K562 (cell line): ENCODE measurements at regions not wholly inside any gene's neighbourhood (a gene's known extent, or its start where the extent isn't known, plus 50 kb on each side); places are given as distances from the start of the nearest gene placed in this dataset.

Experiments used
- ATAC-seq: fragments of 200-7000 bp; cut with Tn5 transposase; 3 replicates; pipeline ENCODE4 v1.9.1; 2020; ENCODE audit warnings: moderate library complexity
- BruUV-seq: library from RNA; stranded (reverse); fragments of 400-500 nt; replicated peaks from 2 replicates; lab custom pipeline; 2021; lab: Mats Ljungman, UMichigan
- CTCF ChIA-PET: fragments of 300-600 bp; formaldehyde crosslinking; extraction: SDS; loops from one replicate; lab custom pipeline; 2021; ENCODE audit warnings: low intra/inter-chr PET ratio; lab: Yijun Ruan, JAX
- POLR2A ChIA-PET: fragments of 300-600, 350-650 bp; sonication (Branson Sonifier 250); formaldehyde crosslinking; extraction: SDS; loops from one replicate; lab custom pipeline; 2021; ENCODE audit warnings: antibody characterized with exemption, inconsistent platforms; lab: Yijun Ruan, JAX
- DNase-seq, 4 experiments: peaks; one replicate each; pipeline versions ENCODE4 v3.0.0 to v3.0.0-alpha.2; 2011 to 2018; ENCODE audit warnings: low spot score in 3 of 4, mixed read lengths in 3 of 4; ENCODE audit errors: extremely low read depth in 1 of 4
- FAIRE-seq: peaks from 2 replicates; lab custom pipeline; 2011; peaks lifted over from hg19 to GRCh38; lab: Jason Lieb, UNC
- H2AFZ ChIP-seq: 2 replicates; pipeline ENCODE4 v1.6.0; 2011; ENCODE audit warnings: low read depth, low read length, control low read depth, inconsistent platforms
- H3K27ac ChIP-seq: fragments of 200-600 bp; 3 replicates; pipeline ENCODE4 v1.8.0; 2011; ENCODE audit warnings: low read depth, mild to moderate bottlenecking, control low read depth, inconsistent platforms, low read length, moderate library complexity, mixed read lengths; ENCODE audit errors: extremely low read depth
- H3K27me3 ChIP-seq, 2 experiments: fragments of 300-600 bp in 1 of 2; 2 replicates in 1 of 2; 3 replicates in 1 of 2; pipeline versions ENCODE4 v1.6.0 to v1.8.0; 2011; ENCODE audit warnings: inconsistent platforms in 2 of 2, low read length in 2 of 2, mild to moderate bottlenecking in 1 of 2, mixed read lengths in 1 of 2, moderate library complexity in 1 of 2; ENCODE audit not compliant: control insufficient read depth in 2 of 2, insufficient read depth in 2 of 2
- H3K36me3 ChIP-seq: fragments of 300-600 bp; 3 replicates; pipeline ENCODE4 v1.8.0; 2011; ENCODE audit warnings: mild to moderate bottlenecking, low read length, inconsistent platforms; ENCODE audit not compliant: control insufficient read depth, insufficient read depth
- H3K4me1 ChIP-seq, 2 experiments: fragments of 200-600 bp in 1 of 2; replicated peaks in 1 of 2; 2 replicates in 1 of 2; 3 replicates in 1 of 2; pipeline versions ENCODE4 v1.5.1 to v1.8.0; 2011; ENCODE audit warnings: inconsistent platforms in 2 of 2, low read length in 2 of 2, mild to moderate bottlenecking in 1 of 2, mixed read lengths in 1 of 2, moderate library complexity in 1 of 2; ENCODE audit not compliant: control insufficient read depth in 2 of 2, insufficient read depth in 2 of 2
- H3K4me2 ChIP-seq: 2 replicates; pipeline ENCODE4 v1.6.1; 2011; ENCODE audit warnings: low read length, control low read depth, inconsistent platforms, mixed read lengths; ENCODE audit not compliant: insufficient read depth
- H3K4me3 ChIP-seq: fragments of 200-600 bp; sonication (generic), shearing (Covaris generic); 2 replicates; pipeline ENCODE4 v1.5.1; 2016; ENCODE audit warnings: control low read depth, inconsistent platforms
- H3K79me2 ChIP-seq: fragments of 200-600 bp; 3 replicates; pipeline ENCODE4 v1.8.0; 2011; ENCODE audit warnings: low read length, inconsistent platforms; ENCODE audit not compliant: control insufficient read depth, insufficient read depth
- H3K9ac ChIP-seq, 2 experiments: 2 replicates each; pipeline versions ENCODE4 v1.6.0 to v1.6.1; 2011; ENCODE audit warnings: low read depth in 2 of 2, low read length in 2 of 2, control low read depth in 1 of 2, inconsistent platforms in 1 of 2, mild to moderate bottlenecking in 1 of 2, mixed read lengths in 1 of 2; ENCODE audit not compliant: insufficient read depth in 1 of 2
- H3K9me1 ChIP-seq: one replicate; pipeline ENCODE4 v1.6.0; 2011; ENCODE audit warnings: inconsistent platforms, mild to moderate bottlenecking, low read length, moderate library complexity; ENCODE audit not compliant: control insufficient read depth, insufficient read depth
- H3K9me3 ChIP-seq: replicated peaks from 2 replicates; pipeline ENCODE4 v1.5.1; 2011; ENCODE audit warnings: low read depth, low read length, inconsistent platforms; ENCODE audit not compliant: control insufficient read depth, insufficient read depth
- H4K20me1 ChIP-seq: replicated peaks from 2 replicates; pipeline ENCODE4 v1.6.1; 2011; ENCODE audit warnings: low read length, inconsistent platforms, mixed read lengths; ENCODE audit not compliant: control insufficient read depth, insufficient read depth
- CEBPB ChIP-seq: fragments of 450-650 bp; IDR thresholded peaks from 2 replicates; pipeline ENCODE4 v1.6.1; 2016; ENCODE audit warnings: missing genetic modification characterization, missing compliant biosample characterization
- HDAC1 ChIP-seq, 2 experiments: fragments of 450-650 bp; IDR thresholded peaks; 2 replicates each; pipeline ENCODE4 v1.6.1; 2016 to 2017; ENCODE audit warnings: inconsistent platforms in 1 of 2, mild to moderate bottlenecking in 1 of 2, moderate library complexity in 1 of 2
- RBM34 ChIP-seq: fragments of 200-400 bp; formaldehyde crosslinking; IDR thresholded peaks from 2 replicates; pipeline ENCODE4 v1.6.1; 2018; ENCODE audit warnings: low read length, borderline replicate concordance; ENCODE audit not compliant: insufficient read depth
- TFAP4 ChIP-seq: sonication (generic); formaldehyde crosslinking; IDR thresholded peaks from 2 replicates; pipeline ENCODE4 v1.8.0; 2022; ENCODE audit warnings: missing genetic modification reagents, mild to moderate bottlenecking, moderate library complexity, borderline replicate concordance
- ZBTB26 ChIP-seq: fragments of 450-650 bp; formaldehyde crosslinking; IDR thresholded peaks from 2 replicates; pipeline ENCODE4 v1.4.0; 2022; ENCODE audit warnings: missing genetic modification characterization
- ZNF232 ChIP-seq: sonication (generic); formaldehyde crosslinking; IDR thresholded peaks from 2 replicates; pipeline ENCODE4 v1.8.0; 2022; ENCODE audit warnings: mild to moderate bottlenecking, missing genetic modification reagents
- ZNF408 ChIP-seq: fragments of 250-450 bp; sonication (Bioruptor Pico); IDR thresholded peaks from 2 replicates; pipeline ENCODE4 v1.4.0; 2020; ENCODE audit warnings: low read depth, mild to moderate bottlenecking, moderate library complexity
- ZZZ3 ChIP-seq: fragments of 450-650 bp; IDR thresholded peaks from 2 replicates; pipeline ENCODE4 v1.6.1; 2016; ENCODE audit warnings: antibody characterized with exemption, mild to moderate bottlenecking, moderate library complexity
- WGBS: fragments of 100-300 bp; shearing (Covaris generic); methylation state at CpG from one replicate; pipeline ENCODE4 v1.1.6; 2016; ENCODE audit warnings: low coverage, mixed read lengths; ENCODE audit not compliant: insufficient coverage; ENCODE audit errors: missing lambda C conversion rate; 5-methylcytosine and 5-hydroxymethylcytosine counted together
- in situ Hi-C: fragments of 300-500 bp; cut with MboI; formaldehyde crosslinking; loops from 4 replicates; pipeline ENCODE4 v1.15.0; 2018; ENCODE audit warnings: inconsistent platforms, mixed read lengths
- intact Hi-C: fragments of 100-400 bp; cut with micrococcal nuclease; formaldehyde crosslinking; loops from 2 replicates; pipeline ENCODE4 v1.14.2; 2022

- H3K9me1 ChIP-seq = no peaks in the 10 kb centered on the region
- no peak for TF ChIP-seq RBM34
- TF ChIP-seq HDAC1 (IDR thresholded peaks at IDR 0.05) = no peak
- no peak for TF ChIP-seq ZNF408
- TF ChIP-seq ZZZ3 = no peak
- no peak for TF ChIP-seq TFAP4 (CRISPR knock-in tag)
- no peak for TF ChIP-seq CEBPB
- no peak for TF ChIP-seq ZNF232
- TF ChIP-seq ZBTB26 = no peak
- no peak overlapping the region for H3K9ac ChIP-seq
- H2AFZ ChIP-seq = no peak overlapping the region
- FAIRE-seq (no peak), ATAC-seq (no peak), DNase-seq (no peak)
- H3K4me2 ChIP-seq = no peak overlapping the region
- H4K20me1 ChIP-seq = no peaks in the 10 kb centered on the region
- no peaks in the 10 kb centered on the region for H3K79me2 ChIP-seq
- peaks cover 7 to 27% of the 10 kb centered on the region in 2 experiments for H3K27me3 ChIP-seq
- in situ Hi-C loops = no loop called here
- BruUV-seq = no TSS peak
- no peak overlapping the region for H3K27ac ChIP-seq
- H3K4me1 ChIP-seq = no peaks in the 10 kb centered on the region
- CTCF ChIA-PET = no interaction called here
- H3K9me3 ChIP-seq = no peaks in the 10 kb centered on the region
- POLR2A ChIA-PET = no interaction called here
- intact Hi-C loops = no loop called here
- no peak overlapping the region for H3K4me3 ChIP-seq
- no peaks in the 10 kb centered on the region for H3K36me3 ChIP-seq
- 3% methylated on average over 2 of the region's 2 CpGs for WGBS
Measured at GRCh38 chr2:45272549-45273265, 263.5 kb upstream of the SIX2 start.
